A673 (cell line): ENCODE measurements at regions not wholly inside any gene's neighbourhood (a gene's known extent, or its start where the extent isn't known, plus 50 kb on each side); places are given as distances from the start of the nearest gene placed in this dataset.

Experiments used
- BruUV-seq: library from RNA; stranded (reverse); fragments of 400-500 nt; replicated peaks from 2 replicates; lab custom pipeline; 2021; lab: Mats Ljungman, UMichigan
- CTCF ChIA-PET: fragments of 300-600 bp; sonication (Branson Sonifier 250); formaldehyde crosslinking; loops from one replicate; lab custom pipeline; 2022; ENCODE audit warnings: antibody characterized with exemption; lab: Charles Lee
- POLR2A ChIA-PET: fragments of 300-600 bp; sonication (Branson Sonifier 250); formaldehyde crosslinking; loops from one replicate; lab custom pipeline; 2022; ENCODE audit warnings: antibody characterized with exemption; ENCODE audit not compliant: low non-redundant PET; lab: Charles Lee
- DNase-seq: peaks from one replicate; pipeline ENCODE4 v3.0.0-alpha.2; 2015; ENCODE audit warnings: low spot score
- H3K27ac ChIP-seq: fragments of 200-600 bp; sonication (generic); 2 replicates; pipeline ENCODE4 v1.5.1; 2016; ENCODE audit warnings: mixed run types, low read depth, mild to moderate bottlenecking, mixed read lengths, antibody characterized with exemption, low read length; ENCODE audit not compliant: poor library complexity, severe bottlenecking
- H3K27me3 ChIP-seq: fragments of 200-600 bp; sonication (generic); replicated peaks from 2 replicates; pipeline ENCODE4 v1.6.1; 2017; ENCODE audit warnings: mixed run types, low read depth, mild to moderate bottlenecking, mixed read lengths, antibody characterized with exemption, low read length; ENCODE audit not compliant: insufficient read depth, poor library complexity
- H3K36me3 ChIP-seq: fragments of 200-600 bp; sonication (generic); 2 replicates; pipeline ENCODE4 v1.6.1; 2016; ENCODE audit warnings: mixed run types, mild to moderate bottlenecking, mixed read lengths, antibody characterized with exemption, low read length; ENCODE audit not compliant: insufficient read depth, poor library complexity, severe bottlenecking
- H3K4me1 ChIP-seq: fragments of 200-600 bp; sonication (generic); 2 replicates; pipeline ENCODE4 v1.6.1; 2017; ENCODE audit warnings: mixed run types, mild to moderate bottlenecking, mixed read lengths, antibody characterized with exemption, low read length; ENCODE audit not compliant: insufficient read depth, poor library complexity, severe bottlenecking
- H3K4me3 ChIP-seq: fragments of 200-600 bp; sonication (generic); 2 replicates; pipeline ENCODE4 v1.5.1; 2016; ENCODE audit warnings: low read depth, mixed run types, mild to moderate bottlenecking, mixed read lengths, low read length; ENCODE audit not compliant: poor library complexity, severe bottlenecking
- H3K9me3 ChIP-seq: fragments of 200-600 bp; sonication (generic); 2 replicates; pipeline ENCODE4 v1.6.1; 2016; ENCODE audit warnings: mixed run types, low read depth, mild to moderate bottlenecking, mixed read lengths, antibody characterized with exemption, low read length; ENCODE audit not compliant: poor library complexity, severe bottlenecking
- CTCF ChIP-seq: fragments of 300-800, 200-600 bp; sonication (generic); conservative IDR thresholded peaks from 2 replicates; pipeline ENCODE4 v1.5.1; 2017; ENCODE audit warnings: low read depth, mild to moderate bottlenecking, antibody characterized with exemption, low read length, moderate library complexity, mixed read lengths
- EZH2 ChIP-seq: fragments of 200-600 bp; sonication (generic); IDR thresholded peaks from 2 replicates; pipeline ENCODE4 v1.6.1; 2017; ENCODE audit warnings: borderline replicate concordance, low read depth, mild to moderate bottlenecking, mixed read lengths, antibody characterized with exemption, low read length; ENCODE audit not compliant: poor library complexity, severe bottlenecking
- intact Hi-C: fragments of 100-400 bp; cut with micrococcal nuclease; formaldehyde crosslinking; loops from one replicate; pipeline ENCODE4 v1.10.0; 2022; ENCODE audit not compliant: unreplicated experiment

- H3K27me3 ChIP-seq: no peaks in the 10 kb centered on the region
- BruUV-seq: no TSS peak
- no peak overlapping the region for H3K27ac ChIP-seq
- TF ChIP-seq CTCF (peak; percentile 31; the same call in 1 of the 2 replicates), EZH2 (no peak)
- CTCF ChIA-PET: no interaction called here
- H3K4me3 ChIP-seq: no peak overlapping the region
- DNase-seq: peak; percentile 6
- POLR2A ChIA-PET: no interaction called here
- H3K9me3 ChIP-seq: peaks cover 1% of the 10 kb centered on the region
- no peaks in the 10 kb centered on the region for H3K4me1 ChIP-seq
- no peaks in the 10 kb centered on the region for H3K36me3 ChIP-seq
- intact Hi-C loops: loop anchor here (10.0 kb wide), 1 partner anchor 1539 kb away; no protein-coding TSS in a partner anchor
Measured at GRCh38 chrX:43333543-43333942, 322.6 kb upstream of the MAOA start.

DNA sequence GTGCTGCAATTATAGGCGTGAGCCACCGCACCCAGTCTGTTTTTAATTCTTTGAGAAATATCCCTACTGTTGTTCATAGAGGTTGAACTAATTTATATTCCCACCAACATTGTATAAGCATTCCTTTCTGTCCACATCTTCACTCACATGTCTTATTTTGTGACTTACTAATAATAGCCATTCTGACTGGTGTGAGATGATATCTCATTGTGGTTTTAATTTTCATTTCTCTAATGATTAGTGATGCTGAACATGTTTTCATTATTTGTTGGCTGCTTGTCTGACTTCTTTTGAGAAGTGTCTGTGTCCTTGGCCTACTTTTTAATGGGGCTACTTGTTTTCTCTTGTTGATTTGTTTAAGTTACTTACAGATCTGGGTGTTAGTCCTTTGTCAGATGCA, 310.9 kb upstream of the MAOA start:
- Histone ChIP-seq H3K27ac (no peak overlapping the region), H3K4me3 (no peak overlapping the region), H3K4me1 (no peaks in the 10 kb centered on the region), H3K27me3 (no peaks in the 10 kb centered on the region), H3K36me3 (no peaks in the 10 kb centered on the region), H3K9me3 (no peaks in the 10 kb centered on the region)
- TF ChIP-seq CTCF (no peak), EZH2 (no peak)
- no peak for DNase-seq
- intact Hi-C loops: loop anchor here (5.0 kb wide), 1 partner anchor 407 kb away; no protein-coding TSS in a partner anchor
- CTCF ChIA-PET: no interaction called here
- POLR2A ChIA-PET: no interaction called here
- no TSS peak for BruUV-seq

DNA sequence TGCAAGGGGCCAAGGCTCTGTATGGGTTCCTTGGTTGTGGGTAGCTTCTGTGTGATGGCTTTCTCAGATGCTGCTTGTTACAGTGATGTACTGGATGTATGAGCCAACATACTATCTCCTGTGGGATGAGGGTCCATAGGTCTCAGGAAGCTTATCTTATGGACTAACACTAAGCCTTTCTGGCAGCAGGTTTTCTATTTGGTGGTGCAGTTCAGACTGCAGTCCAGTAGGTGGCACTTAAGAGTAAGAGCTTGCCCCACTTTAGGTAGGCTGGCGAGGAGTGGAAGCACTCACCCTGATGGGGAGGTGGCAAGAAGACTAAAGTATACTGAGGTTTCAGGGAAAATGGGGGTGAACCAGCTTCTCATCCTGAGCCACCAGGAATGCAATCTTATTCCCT, 306.7 kb upstream of the MAOA start:
- TF ChIP-seq CTCF: peak; percentile 82
- TF ChIP-seq EZH2: no peak
- CTCF ChIA-PET: interaction anchor here (0.6 to 1.6 kb wide), 3 partner anchors 10 to 670 kb away, joined by 3 to 19 read pairs (median 4); no protein-coding TSS in a partner anchor
- H3K36me3 ChIP-seq: no peaks in the 10 kb centered on the region
- no TSS peak for BruUV-seq
- DNase-seq: peak; percentile 71
- no peaks in the 10 kb centered on the region for H3K4me1 ChIP-seq
- no peak overlapping the region for H3K4me3 ChIP-seq
- no peak overlapping the region for H3K27ac ChIP-seq
- POLR2A ChIA-PET: no interaction called here
- no peaks in the 10 kb centered on the region for H3K9me3 ChIP-seq
- intact Hi-C loops: loop anchor here (1.0 to 5.0 kb wide), 2 partner anchors 208 to 403 kb away; no protein-coding TSS in a partner anchor
- H3K27me3 ChIP-seq: no peaks in the 10 kb centered on the region
